GDM1 (cell line): ENCODE measurements at regions not wholly inside any gene's neighbourhood (a gene's known extent, or its start where the extent isn't known, plus 50 kb on each side); places are given as distances from the start of the nearest gene placed in this dataset.
"Not testable (repeated sequence)": the region's sequence is repeated elsewhere in the genome, so short reads cannot be mapped to it uniquely, and the experiment has no call there.

ENCODE experiments used
- DNase-seq: peaks from one replicate; lab custom pipeline; 2025; lab: John Stamatoyannopoulos, UW

DNA sequence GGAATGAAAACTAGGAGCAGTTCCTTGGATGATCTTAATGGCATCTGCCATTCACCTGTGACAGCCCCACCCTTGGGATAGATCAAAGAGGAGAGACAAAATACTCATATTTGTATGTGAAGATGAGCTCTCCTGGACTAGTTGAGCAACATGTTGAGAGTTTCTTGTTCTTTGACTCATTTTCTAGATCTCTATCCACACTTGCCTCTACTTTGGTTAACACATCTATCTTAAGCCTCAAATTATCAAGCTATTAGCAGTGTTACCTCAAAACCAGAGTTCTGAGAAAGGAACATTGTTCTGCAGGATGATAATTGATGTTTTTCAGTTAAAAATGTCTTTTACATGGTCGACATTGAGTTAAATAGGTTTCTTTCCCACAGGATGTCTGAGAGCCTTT lies 94.2 kb upstream of the TEX13D start:
- DNase-seq, result no peak

DNA sequence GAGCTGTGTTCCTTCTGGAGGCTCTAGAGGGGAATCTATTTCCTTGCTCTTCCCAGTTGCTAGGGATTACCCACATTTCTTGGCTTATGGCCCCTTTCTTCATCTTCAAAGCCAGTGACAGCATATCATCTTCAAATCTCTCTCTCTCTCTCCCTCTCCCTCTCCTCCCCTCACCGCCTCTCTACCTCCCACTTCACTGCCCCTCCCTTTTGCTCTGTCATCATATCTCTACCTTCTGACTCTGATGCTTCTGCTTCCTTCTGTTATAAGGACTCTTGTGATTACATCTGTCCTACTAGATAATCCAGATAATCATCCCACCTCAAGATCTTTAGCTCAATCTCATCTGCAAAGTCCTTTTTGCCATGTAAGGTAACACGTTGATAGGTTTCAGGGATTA lies 93.1 kb upstream of the TEX13D start:
- DNase-seq, result no peak

DNA sequence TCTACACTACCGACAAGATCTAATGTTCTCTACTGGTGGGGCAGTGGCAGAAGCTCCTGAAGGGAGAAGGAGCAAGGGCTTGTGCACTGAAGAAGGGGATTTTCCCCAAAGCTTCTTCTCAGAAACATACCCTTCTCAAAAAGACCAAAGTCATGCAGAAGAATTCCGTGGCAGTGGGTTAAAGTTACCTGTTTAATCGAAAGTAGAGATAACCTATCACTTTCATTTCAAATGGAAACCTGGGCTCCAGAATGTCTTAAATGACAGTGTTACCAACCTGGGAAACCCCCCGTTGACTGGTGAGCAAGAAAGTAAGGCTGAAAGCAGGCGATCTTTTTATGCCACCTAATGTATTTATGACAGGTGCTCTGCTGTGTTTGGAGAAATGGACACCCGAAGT lies 92.5 kb upstream of the TEX13D start:
- DNase-seq, result no peak

DNA sequence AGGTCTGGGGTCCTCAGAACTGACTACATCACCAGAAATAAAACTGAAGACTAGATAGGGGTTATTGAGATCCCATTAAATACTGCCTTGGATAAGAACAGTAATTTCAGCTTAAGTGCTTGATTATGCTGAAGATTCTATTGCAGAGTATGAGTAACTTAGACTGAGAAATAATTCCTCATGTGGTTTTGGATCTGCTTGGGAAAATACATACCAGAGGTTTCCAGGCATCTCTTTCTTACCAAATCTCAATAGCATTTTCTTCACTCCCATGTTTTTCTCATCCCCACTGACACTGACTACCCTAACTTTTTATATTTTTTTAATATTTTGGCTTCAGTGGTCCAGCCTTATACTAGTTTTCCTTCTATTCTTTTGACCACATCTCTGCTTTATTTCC lies 92.0 kb upstream of the TEX13D start:
- no peak for DNase-seq

DNA sequence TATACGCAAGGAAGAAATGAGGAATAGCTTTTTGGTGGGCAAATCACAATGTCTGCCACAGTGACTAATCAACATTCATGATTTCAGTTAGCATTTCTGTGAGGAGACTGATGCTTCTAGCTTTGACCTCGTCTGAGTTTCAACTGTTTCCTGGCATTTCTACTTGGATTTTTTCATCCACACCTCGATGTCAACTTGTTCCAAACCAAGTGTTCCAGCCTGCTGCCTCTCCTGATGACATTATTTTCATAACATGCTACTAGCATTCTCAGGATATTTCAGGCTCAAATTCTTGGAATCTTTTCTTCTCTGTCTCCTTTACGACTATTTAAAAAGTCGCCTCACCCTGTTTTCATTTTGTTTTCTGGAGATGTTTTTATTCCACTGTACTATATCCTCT lies 90.3 kb upstream of the TEX13D start:
- DNase-seq, result no peak

DNA sequence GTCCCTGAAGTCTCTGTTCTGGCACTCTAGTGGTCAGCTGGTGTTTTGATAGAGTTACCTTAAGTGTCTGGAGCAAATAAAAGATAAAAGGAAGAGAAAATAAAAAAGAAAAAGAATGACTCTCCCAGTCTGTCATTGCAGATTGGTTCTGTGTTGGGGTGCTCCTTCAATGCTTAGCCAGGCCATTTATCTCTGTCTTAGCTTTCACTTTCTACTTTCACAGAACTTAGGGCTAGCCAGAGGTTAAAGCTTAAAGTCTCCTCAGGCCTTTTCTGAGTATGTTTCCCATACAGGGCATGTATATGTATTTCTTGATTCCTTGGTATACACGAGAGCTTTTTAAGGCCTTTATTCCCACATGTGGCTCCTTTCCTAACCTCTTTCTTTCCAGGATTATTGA lies 83.1 kb upstream of the TEX13D start:
- DNase-seq, result no peak

DNA sequence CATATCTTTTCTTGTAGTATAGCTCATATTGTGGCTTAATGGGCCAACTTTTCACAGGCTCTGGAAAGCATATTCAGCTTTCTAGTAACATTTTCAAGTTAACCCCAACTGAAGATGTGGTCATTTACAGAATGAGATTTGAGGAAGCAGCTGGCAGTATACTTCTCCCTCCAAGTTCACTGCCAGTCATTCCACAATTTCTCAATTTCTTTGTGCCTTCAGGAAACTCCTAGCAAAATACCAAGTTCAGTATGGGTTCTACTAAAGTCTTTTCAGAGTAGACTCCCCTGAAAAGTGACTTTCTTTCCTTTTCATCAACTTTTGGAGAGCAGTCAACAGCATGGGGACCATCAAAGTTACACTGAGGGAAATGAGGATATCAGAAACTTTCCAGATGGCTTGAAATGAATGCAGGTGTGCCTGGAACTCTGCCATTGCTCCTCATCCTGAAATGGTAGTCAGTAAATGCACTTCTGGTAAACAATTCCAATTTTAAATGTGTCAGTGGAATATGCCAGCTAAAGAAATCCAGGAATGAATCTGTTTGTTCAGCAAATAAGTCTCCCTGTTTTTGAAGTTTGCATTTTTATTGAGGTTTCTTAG lies 81.5 kb upstream of the TEX13D start:
- DNase-seq, result no peak

DNA sequence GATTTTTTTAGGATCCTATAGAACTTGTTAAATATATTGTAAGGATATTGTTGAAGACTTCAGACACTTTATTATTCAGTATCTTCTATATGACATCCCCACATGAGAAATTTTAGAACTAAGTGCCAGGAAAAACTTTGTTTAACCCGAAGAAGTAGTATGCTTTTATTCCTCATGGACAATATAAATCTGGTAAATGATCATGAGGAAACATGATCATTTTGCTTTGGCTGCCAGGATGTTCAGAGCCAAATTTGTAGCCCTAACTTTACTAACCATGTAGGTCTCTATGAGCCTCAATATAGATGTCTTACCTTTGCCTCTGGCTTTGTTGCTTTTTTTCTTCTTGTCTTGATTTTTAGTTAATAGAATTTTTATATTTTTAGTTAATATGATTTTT lies 77.8 kb upstream of the TEX13D start:
- DNase-seq, result no peak

DNA sequence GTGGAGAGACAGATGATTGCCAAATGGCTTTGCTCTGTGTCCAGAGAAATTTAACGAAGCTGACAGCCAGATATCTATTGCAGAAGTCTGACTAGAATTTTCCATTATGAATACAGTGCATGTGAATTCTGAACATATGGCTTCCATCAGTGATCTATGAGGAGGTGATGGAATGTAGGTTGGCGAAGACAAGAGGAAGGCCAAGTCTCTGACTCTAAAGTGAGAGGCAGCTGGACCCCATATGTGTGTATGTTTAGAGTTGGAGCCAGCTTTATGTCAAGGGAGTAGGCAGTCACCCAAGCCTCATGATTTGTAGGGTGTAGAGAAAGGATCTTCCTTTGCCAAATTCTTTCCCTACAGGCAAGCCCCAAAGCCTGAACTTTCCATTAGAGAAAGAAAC lies 76.2 kb upstream of the TEX13D start:
- no peak for DNase-seq

DNA sequence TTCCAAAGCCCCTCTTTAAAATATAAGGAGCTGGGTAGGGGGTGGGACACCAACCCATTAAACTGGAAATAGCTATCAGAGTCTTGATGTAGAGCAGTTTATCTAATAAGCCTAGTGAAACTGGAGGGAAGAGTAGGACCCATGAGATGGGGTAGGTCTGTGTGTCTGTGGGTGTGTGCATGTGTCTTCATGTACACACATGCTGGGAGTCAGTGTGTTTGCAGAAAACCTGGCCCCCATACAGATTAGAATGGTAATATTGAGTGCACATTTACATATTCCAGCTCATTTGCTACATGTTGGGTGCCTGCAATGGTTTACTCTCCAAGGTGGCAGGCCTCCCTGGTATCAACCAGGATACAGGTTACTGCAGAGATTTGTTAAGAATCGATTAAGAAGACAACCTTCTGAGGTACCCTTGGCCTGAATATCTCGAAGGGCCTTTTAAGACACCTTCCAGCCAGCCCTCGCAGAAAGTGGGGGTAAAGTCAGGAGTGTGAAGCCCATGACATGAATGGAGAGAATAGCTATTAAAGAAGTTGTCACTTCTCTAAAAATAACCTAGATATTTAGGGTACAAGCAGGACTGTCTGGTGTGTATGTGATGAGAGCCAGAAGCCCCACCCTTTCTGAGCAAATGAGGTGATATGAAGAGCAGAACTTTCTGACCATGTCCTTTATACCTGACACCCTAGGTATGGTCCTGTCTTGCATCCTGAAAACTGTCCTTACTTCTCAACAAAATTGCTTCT lies 75.7 kb upstream of the TEX13D start:
- DNase-seq, result no peak

DNA sequence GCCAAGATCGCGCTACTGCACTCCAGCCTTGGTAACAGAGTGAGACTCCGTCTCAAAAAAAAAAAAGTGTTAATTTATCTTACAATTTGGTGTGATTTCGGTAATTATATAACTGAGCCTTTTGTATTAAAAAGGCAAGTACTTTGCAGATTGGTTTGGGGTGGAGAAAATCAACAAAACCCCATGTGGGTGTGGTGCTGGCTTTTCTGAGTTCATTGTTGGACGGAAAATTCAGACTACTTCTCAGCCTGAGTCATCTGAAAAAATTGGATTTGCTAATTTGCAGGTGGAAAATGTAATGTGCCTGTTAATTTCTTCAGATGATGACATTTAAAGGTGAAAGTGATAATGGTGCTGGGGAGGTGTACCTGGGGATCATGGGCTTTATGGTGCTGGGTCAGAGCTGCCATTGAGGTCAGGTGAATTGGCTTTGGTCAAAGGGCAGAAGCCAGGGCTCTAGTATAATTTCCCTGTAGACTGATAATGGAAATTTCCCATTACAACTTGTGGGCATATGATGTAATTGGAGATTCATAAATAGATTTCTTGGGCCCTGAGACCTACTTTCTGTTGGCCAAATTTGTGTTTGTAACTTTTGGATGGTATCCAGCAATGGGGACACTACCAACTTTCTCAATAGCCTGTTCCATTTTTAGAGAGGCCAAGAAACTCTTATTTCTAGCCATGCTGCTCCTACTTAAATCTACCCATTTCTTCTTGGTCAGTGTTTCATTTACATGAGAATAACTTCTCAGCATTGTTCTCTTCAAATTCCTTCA lies 74.3 kb upstream of the TEX13D start:
- no peak for DNase-seq

DNA sequence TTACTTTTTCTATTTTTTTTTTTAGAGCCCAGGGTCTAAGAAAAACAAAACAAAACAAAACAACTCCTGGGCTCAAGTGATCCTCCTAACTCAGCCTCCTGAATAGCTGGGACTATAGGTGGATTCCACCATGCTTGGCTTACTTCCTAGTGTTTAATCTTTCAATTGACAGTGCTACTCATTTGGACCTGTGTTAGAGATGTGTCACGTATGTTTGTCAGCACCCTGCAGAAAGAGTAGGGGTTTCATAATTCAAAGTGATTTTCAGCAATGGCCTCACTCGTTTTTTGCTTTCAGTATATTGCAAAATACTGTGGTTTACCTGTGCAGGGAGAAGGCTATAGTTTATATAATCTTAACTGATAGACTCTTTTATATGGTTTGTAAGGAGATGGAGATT lies 71.6 kb upstream of the TEX13D start:
- no peak for DNase-seq

DNA sequence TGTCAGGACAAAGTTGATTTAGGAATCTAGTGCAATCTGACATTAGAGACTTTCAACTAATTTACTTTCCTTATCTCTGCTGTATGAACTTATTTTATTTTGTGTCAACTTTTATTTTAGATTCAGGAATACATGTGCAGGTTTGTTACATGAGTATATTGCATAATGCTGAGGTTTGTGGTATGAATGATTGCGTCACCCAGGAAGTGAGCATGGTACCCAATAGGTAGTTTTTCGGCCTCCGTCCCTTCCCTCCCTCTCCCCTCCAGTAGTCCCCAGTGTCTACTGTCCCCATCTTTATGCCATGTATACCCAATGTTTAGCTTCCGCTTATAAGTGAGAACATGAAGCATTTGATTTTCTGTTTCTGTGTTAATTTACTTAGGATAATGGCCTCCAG lies 68.7 kb upstream of the TEX13D start:
- DNase-seq, result no peak

DNA sequence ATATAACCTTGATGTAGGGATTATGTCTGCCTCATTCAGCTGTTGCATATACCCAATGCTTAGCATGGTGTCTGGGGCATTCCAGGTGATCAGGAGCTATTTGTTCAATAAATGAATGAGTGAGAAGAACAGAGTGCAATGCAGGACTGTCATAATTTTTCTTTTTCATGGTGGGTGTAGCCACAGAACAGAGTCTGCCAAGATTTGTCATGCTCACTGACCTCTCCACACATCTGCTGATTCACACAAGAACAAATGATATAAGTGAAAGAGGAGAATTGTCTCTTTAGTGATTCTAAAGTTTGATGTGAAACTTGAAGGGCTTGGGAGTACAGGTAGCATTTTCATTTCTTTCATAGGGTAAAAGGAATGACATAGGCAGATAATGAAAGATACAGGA lies 64.4 kb upstream of the TEX13D start:
- DNase-seq, result no peak

DNA sequence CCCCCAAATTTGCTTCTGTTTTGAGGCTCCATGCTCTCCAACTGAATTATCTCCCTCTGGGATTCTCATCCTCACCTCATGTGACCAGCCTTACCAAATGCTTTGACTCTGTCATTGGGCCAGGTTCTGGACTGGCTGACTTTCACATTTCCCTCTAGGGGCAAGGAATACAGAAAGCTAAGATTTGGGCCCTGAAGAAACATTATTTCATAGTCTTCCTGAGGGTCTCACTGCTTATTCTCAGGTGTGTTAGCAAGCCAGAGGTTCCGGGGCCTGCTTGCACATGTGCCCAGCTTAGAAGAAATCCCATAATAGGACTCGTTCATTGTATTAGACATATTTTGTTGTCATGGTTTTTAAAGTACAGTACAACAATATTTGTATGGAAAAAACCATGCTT lies 62.6 kb upstream of the TEX13D start:
- no peak for DNase-seq

DNA sequence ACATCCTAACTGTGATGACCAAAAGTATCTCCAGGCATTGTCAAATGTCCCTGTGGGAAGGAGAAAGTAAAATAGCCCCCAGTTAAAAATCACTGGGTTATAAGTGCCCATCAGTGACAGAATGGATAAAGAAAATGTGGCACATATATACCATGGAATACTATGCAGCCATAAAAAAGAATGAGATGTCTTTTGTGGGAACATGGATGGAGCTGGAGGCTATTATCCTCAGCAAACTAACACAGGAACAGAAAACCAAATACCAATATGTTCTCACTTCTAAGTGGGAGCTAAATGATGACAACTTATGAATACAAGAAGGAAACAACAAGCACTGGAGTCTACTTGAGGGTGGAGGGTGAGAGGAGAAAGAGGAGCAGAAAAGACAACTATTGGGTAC lies 60.9 kb upstream of the TEX13D start:
- not testable (repeated sequence) for DNase-seq

DNA sequence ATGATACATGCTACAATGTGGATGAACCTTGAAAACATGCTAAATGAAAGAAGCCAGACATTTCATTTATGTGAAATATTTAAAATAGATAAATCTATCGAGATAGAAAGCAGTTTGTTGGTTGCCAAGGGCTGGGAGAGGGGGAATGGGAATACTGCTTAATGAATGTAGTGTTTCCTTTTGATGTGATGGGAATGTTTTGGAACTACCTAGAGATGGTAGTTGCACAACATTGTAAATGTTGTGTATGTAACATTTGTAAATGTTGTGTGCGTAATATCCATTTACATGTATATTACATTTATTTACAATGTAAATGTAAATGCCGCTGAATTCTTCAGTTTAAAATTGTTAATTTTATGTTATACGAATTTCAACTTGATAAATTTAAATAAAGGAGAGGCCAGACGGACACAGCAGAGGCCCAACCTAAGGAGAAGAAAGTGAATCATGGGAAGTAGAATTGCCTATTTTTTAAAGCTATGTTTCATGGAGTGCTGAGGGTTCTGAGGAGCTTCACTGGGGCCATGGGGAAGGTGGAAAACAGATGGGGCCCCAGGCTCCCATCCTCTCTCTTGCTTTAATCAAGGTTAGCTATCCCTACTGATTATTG lies 60.0 kb upstream of the TEX13D start:
- DNase-seq, result no peak

DNA sequence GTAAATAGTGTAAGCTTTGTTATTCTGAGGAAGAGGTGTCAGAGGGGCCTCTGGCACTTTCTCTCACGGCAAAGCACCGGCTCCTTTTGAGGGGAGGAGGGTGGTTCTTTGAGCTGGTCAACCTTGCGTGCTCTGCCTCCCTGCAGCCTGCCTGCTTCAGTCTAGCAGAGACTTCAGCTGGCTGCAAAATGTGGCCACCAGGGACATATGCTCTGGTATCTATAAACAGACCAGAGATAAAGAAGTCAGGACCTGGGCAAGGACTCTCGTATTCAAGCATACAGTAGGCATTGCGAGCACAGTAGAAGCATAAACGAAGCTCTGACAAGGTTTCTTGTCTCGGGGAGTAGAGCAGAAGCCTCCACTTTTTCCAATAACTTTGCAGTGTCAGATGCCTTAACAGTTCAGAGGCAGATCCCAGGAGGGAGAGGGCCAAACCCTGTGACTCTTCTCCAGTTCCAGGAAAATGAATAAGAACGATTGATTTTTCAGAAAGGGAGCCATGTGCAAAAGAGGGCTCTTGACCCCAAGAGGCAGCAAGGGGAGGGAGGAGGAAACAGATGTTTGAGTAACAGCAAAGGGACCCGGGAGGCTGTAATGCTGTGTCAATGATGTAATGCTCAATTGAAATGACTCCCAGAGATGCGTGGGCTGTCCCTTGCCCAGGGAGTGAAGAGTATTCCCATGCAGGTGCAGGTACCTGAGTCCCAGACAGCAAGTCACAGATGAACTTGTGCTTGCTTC lies 57.9 kb upstream of the TEX13D start:
- DNase-seq, result no peak

DNA sequence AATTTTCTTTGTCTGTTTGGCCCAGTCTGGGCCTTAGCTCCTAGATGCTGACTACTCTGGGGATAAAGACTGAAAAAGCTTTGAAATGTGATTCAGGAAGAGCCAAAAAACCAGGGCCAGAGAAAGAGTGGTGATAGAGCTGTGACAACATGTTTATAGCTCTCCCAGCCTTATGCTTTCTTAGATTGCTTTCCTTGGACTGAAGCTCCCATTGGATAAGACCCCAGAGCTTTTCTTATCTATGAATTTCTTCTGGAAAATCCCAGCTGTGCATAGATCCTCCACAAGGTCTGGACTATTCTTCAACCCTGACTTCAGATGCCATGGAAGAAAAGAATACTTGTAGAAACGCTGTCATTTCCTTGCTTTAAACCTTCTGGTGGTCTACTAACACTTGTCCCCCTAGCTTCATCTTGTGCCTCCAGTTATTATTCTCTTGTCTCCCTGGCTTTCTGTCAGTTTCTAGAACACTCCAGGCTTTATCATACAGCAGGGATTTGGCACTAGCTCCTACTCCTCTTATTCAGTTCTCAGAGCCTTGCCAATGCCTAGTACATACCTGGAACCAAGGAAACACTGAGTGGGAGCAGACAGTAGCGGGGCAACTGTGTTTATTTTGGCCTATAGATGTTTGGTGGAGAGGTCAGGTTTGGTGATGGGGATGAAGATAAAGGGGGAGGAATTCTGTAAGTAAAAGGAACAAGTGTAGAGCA lies 57.1 kb upstream of the TEX13D start:
- no peak for DNase-seq

DNA sequence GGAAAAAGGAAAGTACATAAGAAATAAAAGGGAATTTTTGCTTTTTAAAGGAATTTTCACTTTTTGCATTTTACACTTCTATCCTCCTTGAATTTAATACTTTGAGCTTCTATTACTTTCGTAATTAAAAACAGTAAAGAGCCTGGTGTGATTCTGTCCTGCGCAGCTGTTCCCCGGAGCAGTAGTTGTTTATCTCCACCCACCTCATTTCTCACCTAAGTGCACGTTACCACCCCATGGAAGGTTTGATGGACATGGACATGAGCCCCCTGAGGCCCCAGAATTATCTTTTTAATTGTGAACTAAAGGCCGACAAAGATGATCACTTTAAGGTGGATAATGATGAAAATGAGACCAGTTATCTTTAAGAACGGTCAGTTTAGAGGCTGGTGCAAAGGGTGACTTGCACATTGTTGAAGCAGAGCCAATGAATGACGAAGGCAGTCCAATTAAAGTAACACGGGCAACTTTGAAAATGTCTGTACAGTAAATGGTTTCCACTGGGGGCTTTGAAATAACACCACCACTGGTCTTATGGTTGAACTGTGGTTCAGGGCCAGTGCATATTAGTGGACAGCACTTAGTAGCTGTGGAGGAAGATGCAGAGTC lies 52.1 kb upstream of the TEX13D start:
- DNase-seq, result no peak

DNA sequence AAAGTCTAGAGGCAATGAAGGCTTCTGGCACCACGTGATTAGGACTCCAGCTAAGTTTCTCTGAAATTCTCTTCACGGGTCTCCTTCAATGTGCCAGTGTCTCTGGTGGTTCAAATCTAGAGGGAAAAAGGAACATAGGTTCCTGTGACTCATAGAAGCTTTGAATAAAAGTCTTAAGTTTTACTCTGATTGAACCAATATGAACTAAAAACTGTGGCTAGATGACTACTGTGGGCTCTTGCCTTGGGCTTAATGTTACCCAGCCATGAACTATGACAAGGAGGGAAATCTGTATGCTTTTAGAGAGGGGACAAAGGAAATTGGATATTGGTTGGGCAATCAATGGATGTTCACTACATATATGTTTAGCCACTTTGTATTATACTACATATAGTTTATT lies 49.9 kb upstream of the TEX13D start:
- DNase-seq, result no peak
